ENCODE measurements at regions not wholly inside any gene's neighbourhood (a gene's known extent, or its start where the extent isn't known, plus 50 kb on each side); places are given as distances from the start of the nearest gene placed in this dataset.

GRCh38 chr7:13293264-13294002 is 606.0 kb downstream of the ARL4A start:
- TF ChIP-seq, protein P1, sequence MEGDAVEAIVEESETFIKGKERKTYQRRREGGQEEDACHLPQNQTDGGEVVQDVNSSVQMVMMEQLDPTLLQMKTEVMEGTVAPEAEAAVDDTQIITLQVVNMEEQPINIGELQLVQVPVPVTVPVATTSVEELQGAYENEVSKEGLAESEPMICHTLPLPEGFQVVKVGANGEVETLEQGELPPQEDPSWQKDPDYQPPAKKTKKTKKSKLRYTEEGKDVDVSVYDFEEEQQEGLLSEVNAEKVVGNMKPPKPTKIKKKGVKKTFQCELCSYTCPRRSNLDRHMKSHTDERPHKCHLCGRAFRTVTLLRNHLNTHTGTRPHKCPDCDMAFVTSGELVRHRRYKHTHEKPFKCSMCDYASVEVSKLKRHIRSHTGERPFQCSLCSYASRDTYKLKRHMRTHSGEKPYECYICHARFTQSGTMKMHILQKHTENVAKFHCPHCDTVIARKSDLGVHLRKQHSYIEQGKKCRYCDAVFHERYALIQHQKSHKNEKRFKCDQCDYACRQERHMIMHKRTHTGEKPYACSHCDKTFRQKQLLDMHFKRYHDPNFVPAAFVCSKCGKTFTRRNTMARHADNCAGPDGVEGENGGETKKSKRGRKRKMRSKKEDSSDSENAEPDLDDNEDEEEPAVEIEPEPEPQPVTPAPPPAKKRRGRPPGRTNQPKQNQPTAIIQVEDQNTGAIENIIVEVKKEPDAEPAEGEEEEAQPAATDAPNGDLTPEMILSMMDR (IDR thresholded peaks at IDR 0.05): no peak
- no peak for TF ChIP-seq ZFX (IDR thresholded peaks at IDR 0.05; ENCODE audit: borderline replicate concordance)
- no peak overlapping the region for H3K27ac ChIP-seq

DNA sequence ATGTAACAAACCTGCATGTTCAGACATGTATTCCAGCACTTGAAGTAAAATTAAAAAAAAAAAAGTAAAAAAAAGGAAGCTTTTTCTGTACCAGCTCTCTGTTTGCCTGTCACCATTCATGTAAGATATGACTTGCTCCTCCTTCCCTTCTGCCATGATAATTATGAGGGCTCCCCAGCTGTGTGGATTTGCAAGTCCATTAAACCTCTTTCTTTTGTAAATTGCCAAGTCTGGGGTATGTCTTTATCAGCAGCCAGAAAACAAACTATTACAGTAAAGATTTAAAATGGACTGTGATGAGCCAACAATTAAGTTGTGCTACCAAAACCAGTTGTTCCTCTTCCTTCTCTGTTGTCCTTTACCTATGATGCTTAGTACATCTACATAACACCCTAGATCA is 619.6 kb downstream of the ARL4A start:
- no peak overlapping the region for H3K27ac ChIP-seq
- TF ChIP-seq, protein P1 (IDR thresholded peaks at IDR 0.05): no peak
- no peak for TF ChIP-seq ZFX (IDR thresholded peaks at IDR 0.05; ENCODE audit: borderline replicate concordance)

DNA sequence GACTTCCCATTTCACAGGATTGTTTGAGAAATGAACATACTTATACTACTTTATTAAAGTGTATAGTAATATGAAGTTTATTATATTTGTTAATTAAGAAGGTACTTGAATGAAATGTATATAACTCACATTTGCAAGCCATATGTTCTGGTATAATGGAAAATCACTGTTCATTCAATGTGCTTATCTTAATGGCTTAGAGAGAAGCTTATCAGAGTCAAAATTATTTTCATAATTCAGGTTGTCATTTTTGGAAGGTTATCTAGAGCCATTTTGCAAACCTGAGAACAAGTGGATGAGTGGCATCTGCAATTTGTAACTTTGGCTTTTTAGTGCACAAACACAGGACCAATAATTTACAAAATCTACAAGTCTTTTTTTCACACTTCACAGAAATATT is 621.0 kb downstream of the ARL4A start:
- no peak overlapping the region for H3K27ac ChIP-seq
- no peak for TF ChIP-seq ZFX (IDR thresholded peaks at IDR 0.05; ENCODE audit: borderline replicate concordance)
- TF ChIP-seq, protein P1 (IDR thresholded peaks at IDR 0.05): no peak

GRCh38 chr7:13309535-13309934 is 622.1 kb downstream of the ARL4A start:
- TF ChIP-seq ZFX (IDR thresholded peaks at IDR 0.05; ENCODE audit: borderline replicate concordance): no peak
- TF ChIP-seq, protein P1 (IDR thresholded peaks at IDR 0.05): 0 out of 2 replicates have a peak, but pooled peaks have one; percentile 15
- no peak overlapping the region for H3K27ac ChIP-seq

DNA sequence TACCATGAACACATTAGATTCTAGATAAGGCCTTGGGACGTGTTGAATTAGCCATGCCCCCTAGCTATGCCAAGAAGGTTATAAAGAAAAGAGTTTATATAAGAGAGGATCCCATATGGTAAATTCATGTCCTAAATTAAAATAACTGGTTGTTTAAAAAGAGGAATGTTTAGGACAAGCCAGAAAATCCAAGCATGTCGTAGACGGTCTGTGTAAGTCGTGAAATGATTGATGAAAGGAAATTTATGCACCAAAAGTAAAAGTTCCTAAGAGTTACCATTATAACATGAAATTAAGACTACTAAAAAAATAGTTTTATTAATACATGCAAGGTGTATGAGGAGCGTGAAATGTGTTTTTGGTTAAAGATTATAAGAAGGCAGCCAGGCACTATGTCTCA is 624.9 kb downstream of the ARL4A start:
- TF ChIP-seq, protein P1 (IDR thresholded peaks at IDR 0.05): no peak
- TF ChIP-seq ZFX (IDR thresholded peaks at IDR 0.05; ENCODE audit: borderline replicate concordance): no peak
- H3K27ac ChIP-seq: no peak overlapping the region

GRCh38 chr7:13320333-13320732 is 632.9 kb downstream of the ARL4A start:
- TF ChIP-seq, protein P1 (IDR thresholded peaks at IDR 0.05): no peak
- TF ChIP-seq ZFX (IDR thresholded peaks at IDR 0.05; ENCODE audit: borderline replicate concordance): no peak
- H3K27ac ChIP-seq: no peak overlapping the region

DNA sequence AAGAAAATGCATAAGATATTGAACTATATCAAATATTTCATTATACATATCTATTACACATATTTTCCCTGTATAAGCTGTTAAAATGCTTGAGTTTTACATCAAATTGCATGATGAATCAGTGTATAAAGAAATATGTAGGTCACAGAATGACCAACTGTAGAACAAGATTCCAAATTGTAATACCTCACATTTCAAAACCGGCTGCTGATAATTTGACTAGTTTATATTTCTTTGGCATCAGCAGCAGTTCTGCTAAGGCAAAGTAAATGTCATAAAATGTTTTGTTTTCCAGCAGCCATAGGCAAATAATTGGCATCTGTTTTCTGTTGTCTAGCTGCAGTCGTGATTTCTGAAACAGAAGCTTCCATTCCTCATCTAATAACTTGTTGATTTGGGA is 633.9 kb downstream of the ARL4A start:
- TF ChIP-seq ZFX (IDR thresholded peaks at IDR 0.05; ENCODE audit: borderline replicate concordance): no peak
- TF ChIP-seq, protein P1 (IDR thresholded peaks at IDR 0.05): no peak
- no peak overlapping the region for H3K27ac ChIP-seq

Data from 22Rv1 (cell line).